Retinal pigment epithelial cell (primary cell): ENCODE measurements at regions not wholly inside any gene's neighbourhood (a gene's known extent, or its start where the extent isn't known, plus 50 kb on each side); places are given as distances from the start of the nearest gene placed in this dataset.

Experiments
- DNase-seq: peaks from one replicate; pipeline ENCODE4 v3.0.0-alpha.2; 2010; ENCODE audit warnings: low read depth
- H3K4me3 ChIP-seq: 2 replicates; pipeline ENCODE4 v1.5.1; 2011; ENCODE audit warnings: mild to moderate bottlenecking, low read length, control low read depth, moderate library complexity
- TF ChIP-seq, protein P1 (sequence below): conservative IDR thresholded peaks from 2 replicates; pipeline ENCODE4 v1.5.1; 2011; ENCODE audit warnings: low read depth, low read length, control low read depth, inconsistent platforms

DNA sequence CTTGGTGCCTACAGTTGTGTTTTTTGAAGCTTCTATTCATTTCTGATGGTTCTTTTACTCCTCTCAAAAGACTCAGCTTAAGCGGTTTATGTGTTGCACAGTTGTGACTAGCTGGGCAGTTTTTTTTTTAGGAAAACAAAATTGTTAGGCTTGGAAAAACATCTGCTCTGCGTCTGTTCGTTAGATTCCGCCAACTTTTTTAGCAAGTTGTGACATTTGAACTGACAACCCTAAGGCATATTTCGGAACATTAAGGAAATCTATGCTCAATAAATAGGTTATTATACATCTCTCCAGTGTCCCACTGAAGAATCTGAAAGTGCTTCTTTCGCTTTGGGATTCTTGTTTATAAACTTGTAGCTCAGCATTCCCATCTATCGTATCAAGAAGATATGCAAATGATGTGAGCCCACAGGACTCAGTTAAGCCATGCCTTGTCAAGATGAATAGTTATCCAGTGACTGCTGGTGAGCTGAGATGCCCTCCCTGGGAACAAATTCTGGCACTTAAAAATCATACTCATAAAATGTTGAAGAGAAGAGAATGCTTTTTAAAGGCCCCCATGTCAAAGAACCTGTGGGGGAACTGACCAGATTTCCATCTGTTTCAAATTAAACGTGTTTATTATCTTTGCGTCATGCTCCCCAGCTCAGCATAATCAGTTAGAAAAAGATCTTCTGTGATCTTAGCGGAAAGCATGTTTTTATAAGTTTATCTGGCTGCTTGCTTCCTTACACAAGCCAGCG, 109.0 kb upstream of the FAM20A start:
- no peak for DNase-seq
- H3K4me3 ChIP-seq: no peak overlapping the region
- TF ChIP-seq, protein P1, sequence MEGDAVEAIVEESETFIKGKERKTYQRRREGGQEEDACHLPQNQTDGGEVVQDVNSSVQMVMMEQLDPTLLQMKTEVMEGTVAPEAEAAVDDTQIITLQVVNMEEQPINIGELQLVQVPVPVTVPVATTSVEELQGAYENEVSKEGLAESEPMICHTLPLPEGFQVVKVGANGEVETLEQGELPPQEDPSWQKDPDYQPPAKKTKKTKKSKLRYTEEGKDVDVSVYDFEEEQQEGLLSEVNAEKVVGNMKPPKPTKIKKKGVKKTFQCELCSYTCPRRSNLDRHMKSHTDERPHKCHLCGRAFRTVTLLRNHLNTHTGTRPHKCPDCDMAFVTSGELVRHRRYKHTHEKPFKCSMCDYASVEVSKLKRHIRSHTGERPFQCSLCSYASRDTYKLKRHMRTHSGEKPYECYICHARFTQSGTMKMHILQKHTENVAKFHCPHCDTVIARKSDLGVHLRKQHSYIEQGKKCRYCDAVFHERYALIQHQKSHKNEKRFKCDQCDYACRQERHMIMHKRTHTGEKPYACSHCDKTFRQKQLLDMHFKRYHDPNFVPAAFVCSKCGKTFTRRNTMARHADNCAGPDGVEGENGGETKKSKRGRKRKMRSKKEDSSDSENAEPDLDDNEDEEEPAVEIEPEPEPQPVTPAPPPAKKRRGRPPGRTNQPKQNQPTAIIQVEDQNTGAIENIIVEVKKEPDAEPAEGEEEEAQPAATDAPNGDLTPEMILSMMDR: no peak

- no peak for DNase-seq
- TF ChIP-seq, protein P1: no peak
- no peak overlapping the region for H3K4me3 ChIP-seq
Measured at GRCh38 chr17:68709461-68709860, 108.3 kb upstream of the FAM20A start.

GRCh38 chr17:68707031-68707430, 105.9 kb upstream of the FAM20A start:
- TF ChIP-seq, protein P1: no peak
- H3K4me3 ChIP-seq: no peak overlapping the region
- no peak for DNase-seq

DNA sequence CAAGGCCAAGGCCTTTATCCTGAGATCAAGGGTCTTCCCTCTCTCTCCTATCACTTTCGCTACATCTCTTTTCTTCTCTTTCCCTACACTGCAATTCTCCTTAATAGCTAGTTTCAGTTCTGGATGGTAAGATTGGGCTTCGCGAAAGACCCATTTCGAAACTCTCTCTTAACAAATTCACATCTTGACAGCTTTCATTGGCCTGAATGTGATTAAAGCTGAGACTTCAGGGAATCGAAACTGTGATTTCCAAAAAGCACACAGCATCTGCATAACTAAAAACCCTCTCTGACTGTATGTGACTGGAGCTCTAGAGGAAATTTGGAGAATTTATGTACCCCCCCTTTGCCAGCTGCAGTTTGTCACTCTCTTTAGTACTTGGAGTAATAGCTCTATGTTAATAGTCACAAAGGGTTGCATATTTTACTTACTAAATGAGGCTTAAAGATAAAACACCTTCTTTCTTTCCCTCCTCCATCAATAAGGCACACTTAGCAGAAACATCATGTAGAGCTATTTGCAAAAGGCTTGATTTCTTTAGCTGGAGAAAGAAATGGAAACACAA, 105.3 kb upstream of the FAM20A start:
- no peak overlapping the region for H3K4me3 ChIP-seq
- TF ChIP-seq, protein P1: no peak
- no peak for DNase-seq

GRCh38 chr17:68705714-68706076, 104.5 kb upstream of the FAM20A start:
- TF ChIP-seq, protein P1: no peak
- DNase-seq: no peak
- H3K4me3 ChIP-seq: no peak overlapping the region

DNA sequence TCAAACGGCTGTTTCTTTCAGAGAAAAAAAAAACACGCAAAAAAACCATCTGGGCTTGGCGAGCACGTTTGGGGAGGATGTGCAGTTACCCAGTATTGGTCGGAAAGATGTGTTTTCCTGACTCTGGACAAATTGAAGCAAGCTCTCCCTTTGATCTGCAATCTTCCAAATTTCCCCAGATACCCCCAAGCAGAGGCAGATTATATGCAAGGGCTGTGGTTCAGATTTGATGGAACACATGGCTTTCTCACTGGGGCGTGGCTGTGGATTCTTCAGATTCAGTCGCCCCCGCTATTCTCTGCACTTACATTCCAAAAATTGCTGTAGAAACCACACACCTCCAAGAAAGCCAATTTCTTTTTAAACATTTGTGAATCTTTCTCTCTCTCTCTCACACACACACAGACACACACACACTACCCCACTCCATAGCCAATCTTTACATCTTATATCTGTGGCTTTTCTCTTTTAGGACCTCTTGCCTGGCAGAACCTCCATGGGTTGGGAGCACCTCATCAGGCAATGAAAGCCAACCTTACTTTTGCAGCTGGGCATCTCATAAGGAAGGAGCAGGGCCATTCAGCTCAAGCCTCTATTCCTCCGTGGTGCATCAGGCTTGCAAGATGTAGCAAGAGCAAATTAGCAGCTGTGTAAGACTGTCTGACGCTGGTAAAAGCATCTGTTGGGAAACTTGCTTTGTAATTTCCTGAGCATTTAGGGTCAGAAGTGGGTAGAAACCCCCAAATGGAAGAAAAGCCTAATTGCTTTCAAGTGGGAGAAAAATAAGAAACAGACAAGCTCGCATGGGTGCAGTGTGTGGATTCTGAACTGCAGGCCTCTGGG, 103.9 kb upstream of the FAM20A start:
- TF ChIP-seq, protein P1: no peak
- H3K4me3 ChIP-seq: no peak overlapping the region
- no peak for DNase-seq
